A204.1 (cell line): ENCODE measurements at regions not wholly inside any gene's neighbourhood (a gene's known extent, or its start where the extent isn't known, plus 50 kb on each side); places are given as distances from the start of the nearest gene placed in this dataset.

Source experiments
- FAIRE-seq: peaks from 2 replicates; lab custom pipeline; 2012; peaks lifted over from hg19 to GRCh38; lab: Jason Lieb, UNC

- no peak for FAIRE-seq
These were observed 711.2 kb downstream of the KCNA4 start for GRCh38 chr11:29305456-29306232.

GRCh38 chr11:29300420-29300819 lies 716.4 kb downstream of the KCNA4 start:
- no peak for FAIRE-seq

GRCh38 chr11:29296680-29297079 lies 720.1 kb downstream of the KCNA4 start:
- FAIRE-seq, result no peak

GRCh38 chr11:29293825-29294224 lies 723.0 kb downstream of the KCNA4 start:
- no peak for FAIRE-seq

GRCh38 chr11:29282088-29282487 lies 734.7 kb downstream of the KCNA4 start:
- no peak for FAIRE-seq

- no peak for FAIRE-seq
These were observed 735.5 kb downstream of the KCNA4 start for GRCh38 chr11:29281271-29281777.

- FAIRE-seq, result no peak
These were observed 736.4 kb downstream of the KCNA4 start for GRCh38 chr11:29280452-29280851.

GRCh38 chr11:29279716-29280115 lies 737.1 kb downstream of the KCNA4 start:
- FAIRE-seq, result no peak

- no peak for FAIRE-seq
These were observed 744.7 kb downstream of the KCNA4 start for GRCh38 chr11:29272019-29272654.

GRCh38 chr11:29271616-29272015 lies 745.2 kb downstream of the KCNA4 start:
- FAIRE-seq, result no peak

GRCh38 chr11:29268733-29269132 lies 748.1 kb downstream of the KCNA4 start:
- no peak for FAIRE-seq

- FAIRE-seq, result no peak
These were observed 751.0 kb downstream of the KCNA4 start for GRCh38 chr11:29265792-29266191.

- FAIRE-seq, result no peak
These were observed 751.4 kb downstream of the KCNA4 start for GRCh38 chr11:29265381-29265780.

GRCh38 chr11:29263971-29264682 lies 752.7 kb downstream of the KCNA4 start:
- no peak for FAIRE-seq

GRCh38 chr11:29261831-29262230 lies 755.0 kb downstream of the KCNA4 start:
- no peak for FAIRE-seq

GRCh38 chr11:29260939-29261705 lies 755.7 kb downstream of the KCNA4 start:
- FAIRE-seq, result no peak

- FAIRE-seq, result no peak
These were observed 758.4 kb downstream of the KCNA4 start for GRCh38 chr11:29258411-29258810.

- no peak for FAIRE-seq
These were observed 760.2 kb downstream of the KCNA4 start for GRCh38 chr11:29256580-29256979.

GRCh38 chr11:29255401-29255800 lies 761.4 kb downstream of the KCNA4 start:
- FAIRE-seq, result no peak

GRCh38 chr11:29251738-29252137 lies 765.1 kb downstream of the KCNA4 start:
- no peak for FAIRE-seq

- FAIRE-seq, result no peak
These were observed 767.1 kb downstream of the KCNA4 start for GRCh38 chr11:29249713-29250112.

- FAIRE-seq, result no peak
These were observed 772.5 kb downstream of the KCNA4 start for GRCh38 chr11:29244355-29244754.
